ENCODE measurements at regions not wholly inside any gene's neighbourhood (a gene's known extent, or its start where the extent isn't known, plus 50 kb on each side); places are given as distances from the start of the nearest gene placed in this dataset.

GRCh38 chr2:176680916-176681516 lies 411.8 kb downstream of the MTX2 start:
- DNase-seq (ENCODE audit: low spot score) = no peak

GRCh38 chr2:176681584-176682115 lies 412.4 kb downstream of the MTX2 start:
- no peak for DNase-seq (ENCODE audit: low spot score)

GRCh38 chr2:176682278-176682677 lies 413.0 kb downstream of the MTX2 start:
- no peak for DNase-seq (ENCODE audit: low spot score)

DNA sequence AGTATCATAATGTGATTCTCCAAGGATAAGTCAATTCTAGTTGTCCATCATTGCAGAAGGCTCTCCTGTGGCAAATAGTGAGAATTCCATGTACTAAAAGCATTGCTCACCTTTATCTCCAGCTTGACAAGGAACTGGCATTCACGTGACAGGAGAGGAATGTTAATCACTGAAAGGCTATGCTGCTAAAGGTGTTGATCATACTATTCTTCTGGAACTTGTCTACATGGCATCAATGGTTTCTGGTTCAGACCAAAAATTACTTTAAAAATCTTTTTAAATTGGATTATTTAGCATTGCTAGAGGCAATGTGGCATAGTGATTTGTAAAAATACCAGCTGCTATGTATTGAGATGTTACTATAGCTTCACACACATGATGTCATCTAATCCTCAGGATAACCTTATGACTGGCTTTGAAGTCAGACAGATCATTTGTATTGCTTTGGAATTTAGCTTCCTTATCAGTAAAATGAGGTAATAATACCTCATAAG lies 414.4 kb downstream of the MTX2 start:
- DNase-seq (ENCODE audit: low spot score) = no peak

- DNase-seq (ENCODE audit: low spot score) = no peak
Observed at GRCh38 chr2:176685908-176686307, 416.7 kb downstream of the MTX2 start.

DNA sequence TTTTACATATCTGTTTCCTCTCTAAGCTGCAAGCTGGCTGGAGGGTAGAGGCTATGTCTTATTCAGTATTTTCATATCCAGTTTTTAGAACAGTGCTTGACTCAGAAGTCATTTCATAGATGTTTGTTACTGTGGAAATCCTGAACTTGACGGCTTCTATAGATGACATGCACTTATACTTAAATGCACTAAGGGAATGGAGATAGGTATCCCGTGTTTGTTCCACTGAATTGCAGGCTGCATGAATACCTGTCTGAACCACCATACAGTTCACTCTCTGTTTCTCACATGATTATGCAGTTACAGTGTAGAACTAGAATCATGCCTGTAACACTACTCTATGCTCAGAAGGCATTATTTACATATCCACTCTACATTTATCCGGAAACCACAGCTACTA lies 417.1 kb downstream of the MTX2 start:
- DNase-seq (ENCODE audit: low spot score) = no peak

GRCh38 chr2:176687342-176687741 lies 418.1 kb downstream of the MTX2 start:
- DNase-seq (ENCODE audit: low spot score) = no peak

- DNase-seq (ENCODE audit: low spot score) = no peak
Observed at GRCh38 chr2:176687944-176688343, 418.7 kb downstream of the MTX2 start.

DNA sequence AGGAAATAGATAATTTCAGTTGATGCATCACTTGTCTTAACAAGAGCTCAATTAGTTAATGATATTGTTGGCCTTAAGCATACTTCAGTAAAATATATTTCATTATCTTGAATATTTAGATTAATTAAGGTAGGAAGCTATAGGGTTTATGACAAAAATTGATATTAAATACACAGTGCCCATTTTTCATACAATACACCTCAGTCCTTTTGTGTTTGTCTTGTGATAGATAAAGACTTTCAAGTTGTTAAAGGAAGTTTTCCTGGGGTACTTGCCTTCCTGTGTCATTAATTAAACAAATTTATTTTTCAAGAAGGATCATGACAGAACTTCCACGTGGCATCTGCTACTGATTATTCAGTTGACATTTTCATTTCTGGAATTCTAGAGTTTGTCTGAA lies 420.5 kb downstream of the MTX2 start:
- DNase-seq (ENCODE audit: low spot score) = no peak

- no peak for DNase-seq (ENCODE audit: low spot score)
Observed at GRCh38 chr2:176691471-176691870, 422.2 kb downstream of the MTX2 start.

GRCh38 chr2:176692533-176692932 lies 423.3 kb downstream of the MTX2 start:
- DNase-seq (ENCODE audit: low spot score) = no peak

GRCh38 chr2:176699098-176699497 lies 429.9 kb downstream of the MTX2 start:
- no peak for DNase-seq (ENCODE audit: low spot score)

GRCh38 chr2:176699644-176700043 lies 430.4 kb downstream of the MTX2 start:
- no peak for DNase-seq (ENCODE audit: low spot score)

DNA sequence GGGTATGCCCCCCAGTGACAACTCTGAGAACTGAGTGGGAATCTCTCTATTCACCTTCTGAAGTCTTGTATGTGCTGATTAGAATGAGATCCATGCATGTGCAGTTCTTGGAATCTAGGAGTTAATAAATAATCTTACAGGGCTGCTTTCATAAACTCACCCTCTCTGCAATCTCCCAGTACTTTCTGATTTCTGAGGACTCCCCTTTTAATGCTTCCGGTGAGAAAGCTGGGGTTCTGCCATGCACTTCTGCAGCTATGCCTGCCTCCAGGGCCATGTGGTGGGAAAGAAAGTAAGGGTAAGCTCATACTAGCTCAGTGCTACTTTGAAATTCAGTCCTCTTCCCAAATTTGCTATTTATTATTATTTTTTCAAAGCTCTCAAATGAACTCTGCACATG lies 432.9 kb downstream of the MTX2 start:
- DNase-seq (ENCODE audit: low spot score) = no peak

GRCh38 chr2:176704282-176704858 lies 435.1 kb downstream of the MTX2 start:
- DNase-seq (ENCODE audit: low spot score) = no peak

GRCh38 chr2:176709149-176709951 lies 440.1 kb downstream of the MTX2 start:
- no peak for DNase-seq (ENCODE audit: low spot score)

DNA sequence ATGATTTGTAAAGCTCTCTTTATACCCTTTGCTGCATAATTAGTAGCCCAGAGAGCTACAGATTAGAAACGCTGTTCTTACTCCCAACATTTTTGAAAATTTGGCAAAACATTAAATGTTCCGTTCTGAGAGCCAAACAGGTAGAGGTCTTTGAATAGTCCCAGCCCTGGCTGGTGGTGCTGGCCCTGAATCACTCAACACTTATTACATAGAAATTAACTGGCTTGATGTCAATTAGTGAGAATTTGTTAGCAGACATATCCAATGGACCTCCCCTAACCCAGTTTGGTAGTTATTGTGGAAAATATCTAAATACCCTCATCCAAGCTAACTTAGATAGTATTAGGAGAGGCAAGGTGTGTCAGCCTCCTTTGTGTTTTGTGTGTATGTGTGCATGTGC lies 440.7 kb downstream of the MTX2 start:
- DNase-seq (ENCODE audit: low spot score) = no peak

GRCh38 chr2:176710657-176711186 lies 441.5 kb downstream of the MTX2 start:
- no peak for DNase-seq (ENCODE audit: low spot score)

DNA sequence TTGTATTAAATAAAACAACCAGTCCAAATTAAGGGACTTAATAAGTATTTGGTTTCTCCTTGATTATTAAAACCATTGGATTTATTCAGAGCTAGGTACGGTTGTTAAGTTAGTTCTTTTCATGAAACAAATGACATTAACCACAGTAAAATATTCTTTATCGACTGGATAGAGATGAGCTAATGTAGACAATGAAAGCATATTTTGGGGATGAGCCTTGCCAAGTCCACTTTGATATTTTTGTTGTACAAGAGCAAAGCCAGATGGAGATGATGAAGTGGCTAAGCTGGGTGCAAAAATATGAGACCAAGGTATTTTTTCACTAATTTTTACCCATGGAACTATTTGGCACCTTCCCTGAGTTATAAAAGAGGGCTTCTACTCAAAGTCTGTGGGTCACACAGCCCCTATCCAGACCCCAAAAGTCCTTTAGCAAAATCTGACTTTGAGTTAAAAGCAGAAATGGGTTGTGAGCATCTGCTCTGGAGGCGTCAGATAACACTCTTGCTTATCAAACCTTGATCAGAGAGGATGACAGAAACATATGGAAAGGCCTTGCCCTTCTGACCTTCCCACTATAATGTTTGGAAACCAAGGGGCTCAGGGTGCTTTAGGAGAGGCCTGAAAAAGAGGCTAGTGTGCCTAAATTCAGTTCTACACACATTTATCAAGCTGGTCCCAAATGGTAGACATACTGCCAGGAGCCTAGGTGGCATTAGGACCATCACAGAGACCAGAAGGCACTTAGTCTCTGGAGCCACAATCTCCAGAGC lies 456.8 kb downstream of the MTX2 start:
- no peak for DNase-seq (ENCODE audit: low spot score)

DNA sequence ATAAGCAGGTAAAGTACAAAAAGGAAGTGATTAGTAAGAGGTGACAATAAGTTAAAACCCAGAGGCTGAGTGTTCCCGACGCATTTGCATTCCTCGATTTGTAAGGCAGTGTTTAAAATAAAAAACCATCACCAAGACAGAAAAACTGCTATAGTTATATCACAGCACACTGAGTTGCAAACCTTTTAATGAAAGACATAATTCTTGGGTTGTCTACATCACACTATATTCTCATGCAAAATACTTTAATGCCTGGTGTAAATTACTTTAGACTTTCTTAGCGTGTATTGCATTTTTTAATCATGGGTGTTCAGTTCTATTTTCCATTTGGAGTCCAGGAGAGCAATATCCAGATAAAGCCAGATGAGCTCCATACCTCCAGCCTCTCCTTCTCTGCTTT lies 458.5 kb downstream of the MTX2 start:
- no peak for DNase-seq (ENCODE audit: low spot score)

GRCh38 chr2:176729706-176730569 lies 460.7 kb downstream of the MTX2 start:
- DNase-seq (ENCODE audit: low spot score) = no peak

Measured in hematopoietic multipotent progenitor cell treated with erythropoietin and hydrocortisone succinate and interleukin-3 and kit ligand, for 17 days (in vitro differentiated cells).